ENCODE measurements at regions not wholly inside any gene's neighbourhood (a gene's known extent, or its start where the extent isn't known, plus 50 kb on each side); places are given as distances from the start of the nearest gene placed in this dataset.

GRCh38 chr21:25189497-25189896 lies 417.8 kb downstream of the MRPL39 start:
- TF ChIP-seq GATA3 (IDR thresholded peaks at IDR 0.05; ENCODE audit: low read depth, low read length) (no peak), GATA2 (IDR thresholded peaks at IDR 0.05; ENCODE audit: low read depth, low read length) (no peak)

GRCh38 chr21:25188677-25189079 lies 418.6 kb downstream of the MRPL39 start:
- no peak for TF ChIP-seq GATA3 (IDR thresholded peaks at IDR 0.05; ENCODE audit: low read depth, low read length)
- no peak for TF ChIP-seq GATA2 (IDR thresholded peaks at IDR 0.05; ENCODE audit: low read depth, low read length)

GRCh38 chr21:25186273-25186672 lies 421.0 kb downstream of the MRPL39 start:
- TF ChIP-seq GATA2 (IDR thresholded peaks at IDR 0.05; ENCODE audit: low read depth, low read length), result no peak
- TF ChIP-seq GATA3 (IDR thresholded peaks at IDR 0.05; ENCODE audit: low read depth, low read length), result no peak

- TF ChIP-seq GATA3 (IDR thresholded peaks at IDR 0.05; ENCODE audit: low read depth, low read length), result no peak
- TF ChIP-seq GATA2 (IDR thresholded peaks at IDR 0.05; ENCODE audit: low read depth, low read length), result no peak
Observed at GRCh38 chr21:25183577-25183976, 423.7 kb downstream of the MRPL39 start.

- TF ChIP-seq GATA2 (IDR thresholded peaks at IDR 0.05; ENCODE audit: low read depth, low read length) (no peak), GATA3 (IDR thresholded peaks at IDR 0.05; ENCODE audit: low read depth, low read length) (no peak)
Observed at GRCh38 chr21:25179116-25179515, 428.2 kb downstream of the MRPL39 start.

- TF ChIP-seq GATA3 (IDR thresholded peaks at IDR 0.05; ENCODE audit: low read depth, low read length), result peak; percentile 51
- TF ChIP-seq GATA2 (IDR thresholded peaks at IDR 0.05; ENCODE audit: low read depth, low read length), result no peak
Observed at GRCh38 chr21:25176637-25177412, 430.5 kb downstream of the MRPL39 start.

- TF ChIP-seq GATA2 (IDR thresholded peaks at IDR 0.05; ENCODE audit: low read depth, low read length), result no peak
- no peak for TF ChIP-seq GATA3 (IDR thresholded peaks at IDR 0.05; ENCODE audit: low read depth, low read length)
Observed at GRCh38 chr21:25175938-25176337, 431.3 kb downstream of the MRPL39 start.

- no peak for TF ChIP-seq GATA2 (IDR thresholded peaks at IDR 0.05; ENCODE audit: low read depth, low read length)
- TF ChIP-seq GATA3 (IDR thresholded peaks at IDR 0.05; ENCODE audit: low read depth, low read length), result no peak
Observed at GRCh38 chr21:25171438-25171837, 435.8 kb downstream of the MRPL39 start.

GRCh38 chr21:25170681-25171080 lies 436.6 kb downstream of the MRPL39 start:
- no peak for TF ChIP-seq GATA3 (IDR thresholded peaks at IDR 0.05; ENCODE audit: low read depth, low read length)
- no peak for TF ChIP-seq GATA2 (IDR thresholded peaks at IDR 0.05; ENCODE audit: low read depth, low read length)

- no peak for TF ChIP-seq GATA2 (IDR thresholded peaks at IDR 0.05; ENCODE audit: low read depth, low read length)
- no peak for TF ChIP-seq GATA3 (IDR thresholded peaks at IDR 0.05; ENCODE audit: low read depth, low read length)
Observed at GRCh38 chr21:25169370-25169769, 437.9 kb downstream of the MRPL39 start.

- TF ChIP-seq GATA3 (IDR thresholded peaks at IDR 0.05; ENCODE audit: low read depth, low read length) (no peak), GATA2 (IDR thresholded peaks at IDR 0.05; ENCODE audit: low read depth, low read length) (no peak)
Observed at GRCh38 chr21:25161571-25161970, 445.7 kb downstream of the MRPL39 start.

- TF ChIP-seq GATA2 (IDR thresholded peaks at IDR 0.05; ENCODE audit: low read depth, low read length) (no peak), GATA3 (IDR thresholded peaks at IDR 0.05; ENCODE audit: low read depth, low read length) (no peak)
Observed at GRCh38 chr21:25149022-25149421, 458.3 kb downstream of the MRPL39 start.

- no peak for TF ChIP-seq GATA2 (IDR thresholded peaks at IDR 0.05; ENCODE audit: low read depth, low read length)
Observed at GRCh38 chr21:25139414-25139813, 467.9 kb downstream of the MRPL39 start.

- TF ChIP-seq GATA2 (IDR thresholded peaks at IDR 0.05; ENCODE audit: low read depth, low read length) (no peak), GATA3 (IDR thresholded peaks at IDR 0.05; ENCODE audit: low read depth, low read length) (no peak)
Observed at GRCh38 chr21:25133939-25134338, 473.3 kb downstream of the MRPL39 start.

- no peak for TF ChIP-seq GATA2 (IDR thresholded peaks at IDR 0.05; ENCODE audit: low read depth, low read length)
- no peak for TF ChIP-seq GATA3 (IDR thresholded peaks at IDR 0.05; ENCODE audit: low read depth, low read length)
Observed at GRCh38 chr21:25127811-25128210, 479.5 kb downstream of the MRPL39 start.

- TF ChIP-seq GATA2 (IDR thresholded peaks at IDR 0.05; ENCODE audit: low read depth, low read length) (no peak), GATA3 (IDR thresholded peaks at IDR 0.05; ENCODE audit: low read depth, low read length) (no peak)
Observed at GRCh38 chr21:25127007-25127406, 480.3 kb downstream of the MRPL39 start.
